Stimulated activated CD8-positive, alpha-beta memory T cell treated with anti-CD3 and anti-CD28 coated beads, Interleukin-12 subunit alpha, Interleukin-12 subunit beta, amount 100 ng/mL, for 24 hours (primary cell): ENCODE measurements at regions not wholly inside any gene's neighbourhood (a gene's known extent, or its start where the extent isn't known, plus 50 kb on each side); places are given as distances from the start of the nearest gene placed in this dataset.

Experiments used
- DNase-seq: peaks from one replicate; pipeline ENCODE4 v3.0.0-alpha.2; 2020; ENCODE audit errors: extremely low read depth

- DNase-seq = no peak
Observed at GRCh38 chr1:13878021-13878420, 178.0 kb downstream of the PRDM2 start.

DNA sequence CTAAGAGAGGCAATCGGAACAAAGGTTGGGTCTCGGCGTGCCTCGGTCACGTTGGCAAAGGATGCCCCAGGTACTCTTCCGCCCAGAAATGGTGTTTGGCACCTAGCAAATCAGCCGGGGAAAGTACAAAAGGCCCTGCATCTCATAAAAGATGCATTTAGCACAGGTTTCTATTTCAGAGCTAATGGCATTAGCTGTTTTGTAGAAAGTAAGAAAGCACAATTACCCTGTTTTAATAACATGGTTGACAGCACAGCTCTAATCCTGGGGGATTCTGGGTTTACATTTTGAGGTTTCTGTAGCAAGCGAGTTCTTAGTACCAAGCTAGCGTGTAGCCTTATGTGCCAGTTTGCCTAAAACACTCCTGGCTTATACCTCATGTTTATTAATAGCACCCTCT lies 178.5 kb downstream of the PRDM2 start:
- no peak for DNase-seq

DNA sequence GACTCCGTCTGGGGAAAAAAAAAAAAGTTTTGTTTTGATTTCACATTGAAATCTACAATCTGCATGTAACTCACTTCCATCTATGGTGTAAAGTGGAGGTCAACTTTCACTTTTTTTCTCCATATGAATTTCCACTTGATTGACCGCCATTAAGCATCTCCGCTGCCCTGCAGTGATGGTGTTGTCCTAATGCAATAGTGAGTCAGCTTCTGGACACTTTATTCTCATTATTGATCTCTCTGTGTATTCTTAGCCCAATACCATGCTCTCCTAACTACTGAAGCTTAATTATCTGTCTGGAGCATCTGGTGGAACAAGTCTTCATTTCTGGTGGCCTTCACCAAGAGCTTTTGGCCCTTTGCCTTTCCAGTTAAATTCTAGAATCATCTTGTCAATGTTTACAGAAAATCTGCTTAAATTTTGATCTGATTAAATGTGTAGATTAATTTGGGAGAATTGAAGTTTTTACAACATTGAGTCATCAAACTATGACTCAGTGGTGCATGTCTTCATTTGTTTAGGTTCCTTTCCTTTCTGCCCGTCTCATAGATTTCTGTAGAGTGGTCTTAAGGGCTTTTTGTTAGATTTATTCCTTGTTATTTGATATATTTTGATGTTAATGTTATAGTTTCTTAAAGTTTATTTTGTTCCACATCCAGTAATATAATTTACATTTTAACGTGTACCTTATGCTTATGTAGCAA lies 181.5 kb downstream of the PRDM2 start:
- DNase-seq = no peak

GRCh38 chr1:13888351-13888986 lies 188.5 kb downstream of the PRDM2 start:
- no peak for DNase-seq

GRCh38 chr1:13889495-13889894 lies 189.5 kb downstream of the PRDM2 start:
- DNase-seq = no peak

DNA sequence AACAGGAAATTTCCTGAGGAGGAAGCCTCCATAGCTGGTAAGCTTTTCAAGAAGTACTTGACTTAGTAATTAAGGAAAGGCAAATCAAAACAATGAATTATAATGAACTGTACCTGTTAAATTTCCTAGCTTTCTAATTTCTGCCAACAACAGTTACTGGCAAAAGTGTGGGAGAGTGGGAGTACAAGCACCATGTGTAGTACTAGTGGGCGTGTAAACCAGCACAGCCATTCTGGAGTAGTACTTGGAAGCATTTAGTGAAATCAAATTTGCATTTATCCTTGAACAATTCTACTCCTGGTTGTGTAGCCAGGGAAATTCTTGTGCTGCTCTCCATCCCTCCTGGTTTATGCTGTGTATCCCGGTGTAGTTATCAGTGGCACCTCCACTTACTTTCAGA lies 190.8 kb downstream of the PRDM2 start:
- no peak for DNase-seq

DNA sequence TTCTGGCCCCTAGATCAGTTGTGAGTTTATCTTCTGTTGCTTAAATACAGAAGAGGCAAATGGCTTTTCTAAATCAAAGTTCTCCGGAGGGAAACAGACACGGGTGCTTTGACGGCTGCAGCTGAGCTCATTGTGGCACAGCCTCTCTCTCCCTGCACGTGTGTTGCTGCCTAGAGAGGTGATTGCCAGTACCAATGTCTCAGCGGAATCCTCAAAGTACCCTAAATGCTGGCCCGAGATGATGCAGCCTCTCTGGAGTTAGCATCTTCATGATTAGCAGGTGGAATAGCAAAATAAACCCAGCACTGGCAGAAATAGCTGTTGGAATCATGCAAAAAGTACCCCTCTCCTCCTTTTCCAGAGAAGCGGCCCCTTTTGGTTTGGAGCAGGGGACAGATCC lies 192.2 kb downstream of the PRDM2 start:
- no peak for DNase-seq

DNA sequence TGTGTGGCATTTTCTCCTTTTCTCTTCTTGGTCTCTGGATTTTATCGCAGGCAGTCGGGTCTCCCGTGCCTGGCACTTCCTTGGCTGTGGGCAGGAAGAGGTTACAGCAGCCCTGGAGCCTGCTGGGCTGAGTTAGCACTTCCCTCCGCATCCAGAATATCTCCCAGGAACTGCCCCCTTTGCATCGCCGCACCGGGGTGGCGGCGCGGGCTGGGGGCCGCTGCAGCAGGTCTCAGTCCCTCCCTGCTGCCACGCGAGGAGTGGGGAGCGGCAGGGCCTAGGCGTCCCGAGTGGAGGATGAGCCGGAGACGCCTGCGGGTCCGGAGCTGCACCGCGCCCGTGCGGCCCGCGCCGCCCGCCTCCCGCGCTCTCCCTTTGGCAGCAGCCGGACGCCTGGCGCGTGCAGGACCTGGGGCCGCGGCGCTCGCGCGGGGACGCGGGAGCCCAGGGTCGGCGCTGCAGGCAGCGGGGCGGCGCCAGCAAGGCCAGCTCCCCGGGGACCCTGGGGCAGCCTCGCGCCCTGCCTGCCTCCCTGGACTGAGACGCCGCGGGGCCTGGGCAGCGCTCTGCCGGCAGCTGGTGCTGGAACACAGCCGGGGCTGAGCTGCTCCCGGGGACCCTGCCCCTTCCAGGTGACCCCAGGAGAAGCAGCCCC lies 192.8 kb downstream of the PRDM2 start:
- no peak for DNase-seq

GRCh38 chr1:13893409-13893821 lies 193.4 kb downstream of the PRDM2 start:
- no peak for DNase-seq

DNA sequence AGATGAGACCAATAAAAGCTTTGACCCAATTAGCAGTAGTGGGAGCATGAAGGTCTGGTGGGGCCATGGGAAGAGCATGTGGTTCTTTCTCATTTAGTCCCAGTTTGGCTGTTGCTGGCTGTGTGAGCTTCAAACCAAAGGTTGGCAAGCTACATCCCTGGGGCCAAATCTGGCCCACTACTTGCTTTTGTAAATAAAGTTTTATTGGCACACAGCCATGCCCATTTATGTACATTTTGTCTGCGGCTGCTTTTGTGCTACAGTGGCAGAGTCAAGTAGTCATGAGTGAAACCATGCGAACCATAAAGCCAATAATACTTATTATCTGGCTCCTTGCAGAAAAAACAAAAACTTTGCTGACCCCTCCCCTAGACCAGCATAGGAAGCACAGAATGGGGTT lies 196.9 kb downstream of the PRDM2 start:
- DNase-seq = no peak

- no peak for DNase-seq
Observed at GRCh38 chr1:13898406-13898805, 198.4 kb downstream of the PRDM2 start.

- no peak for DNase-seq
Observed at GRCh38 chr1:13899856-13900255, 199.9 kb downstream of the PRDM2 start.

GRCh38 chr1:13900583-13900982 lies 200.6 kb downstream of the PRDM2 start:
- DNase-seq = no peak

GRCh38 chr1:13901039-13901438 lies 201.1 kb downstream of the PRDM2 start:
- no peak for DNase-seq

DNA sequence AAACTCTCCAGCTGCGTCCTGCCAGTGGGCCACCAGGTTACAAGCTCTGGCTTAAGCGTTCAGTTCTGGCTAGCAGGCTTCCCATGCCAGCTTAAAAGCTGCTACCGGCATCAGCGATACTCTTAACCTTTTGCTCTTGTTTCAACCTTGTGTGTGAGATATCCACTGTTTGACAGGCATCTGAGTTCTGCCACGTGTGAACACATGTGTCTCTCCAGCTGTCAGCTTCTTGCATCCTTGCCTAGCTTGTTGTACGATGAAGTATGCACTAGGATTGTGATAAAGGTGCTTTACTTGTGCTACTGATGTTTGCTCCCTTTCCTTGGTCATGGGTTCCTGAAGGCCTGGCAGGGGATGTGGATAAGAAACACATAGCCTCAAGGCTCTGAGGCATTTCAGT lies 201.6 kb downstream of the PRDM2 start:
- DNase-seq = no peak

GRCh38 chr1:13908128-13908527 lies 208.1 kb downstream of the PRDM2 start:
- DNase-seq = no peak

- no peak for DNase-seq
Observed at GRCh38 chr1:13911697-13912619, 212.0 kb downstream of the PRDM2 start.

GRCh38 chr1:13913396-13913795 lies 213.4 kb downstream of the PRDM2 start:
- no peak for DNase-seq

DNA sequence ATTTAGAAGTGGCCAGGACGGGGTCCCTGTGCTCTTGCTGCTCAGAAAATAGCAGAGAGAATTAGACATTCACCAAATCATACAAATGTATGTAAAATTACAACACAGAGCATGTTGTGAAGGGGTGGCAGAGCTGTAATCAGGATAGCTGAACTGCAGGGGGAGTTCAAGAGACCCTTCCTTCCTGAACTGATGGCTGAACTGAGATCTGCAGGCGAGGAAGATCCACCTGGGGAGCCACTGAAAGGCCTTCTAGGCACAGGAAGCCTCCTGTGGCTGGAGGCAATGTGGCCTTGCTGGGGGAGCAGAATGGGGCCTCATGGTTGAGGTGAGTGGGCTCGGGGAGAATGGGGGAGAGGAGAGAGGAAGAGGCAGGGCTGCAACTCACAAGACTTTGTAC lies 216.5 kb downstream of the PRDM2 start:
- DNase-seq = no peak

- DNase-seq = no peak
Observed at GRCh38 chr1:13917607-13918006, 217.6 kb downstream of the PRDM2 start.

DNA sequence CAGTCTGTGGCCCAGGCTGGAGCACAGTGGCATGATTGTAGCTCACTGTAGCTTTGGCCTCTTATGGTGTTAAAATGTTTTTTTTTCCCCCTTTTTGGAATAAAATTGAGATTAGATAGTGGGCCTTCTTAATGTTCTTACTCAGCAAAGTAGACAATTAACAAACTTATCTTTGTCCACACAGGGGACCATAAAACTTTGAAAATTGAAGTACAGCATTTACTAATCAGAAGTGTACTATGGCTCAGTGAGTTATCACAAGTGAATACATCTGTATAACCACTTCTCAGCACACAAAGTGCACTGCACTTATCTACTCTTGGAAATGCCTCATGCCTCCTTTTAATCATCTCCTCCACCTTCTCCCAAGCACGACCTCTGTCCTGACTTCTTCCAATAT lies 218.9 kb downstream of the PRDM2 start:
- no peak for DNase-seq

DNA sequence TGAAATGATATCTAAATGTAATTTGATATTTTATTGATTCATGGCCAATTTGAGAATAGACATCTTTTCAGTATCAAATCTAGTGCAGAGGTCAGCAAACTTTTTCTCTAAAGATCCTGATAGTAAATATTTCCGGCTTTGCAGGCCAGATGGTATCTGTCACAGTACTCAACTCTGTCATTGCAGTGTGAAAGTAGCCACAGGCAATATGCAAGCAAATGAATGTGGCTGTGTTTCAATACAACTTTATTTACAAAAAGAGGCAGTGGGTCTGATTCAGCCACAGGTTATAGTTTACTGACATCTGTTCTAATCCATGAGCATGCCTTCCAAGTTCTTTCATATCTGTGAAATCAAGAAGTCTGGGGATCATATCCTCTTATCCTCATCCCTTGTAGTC lies 221.2 kb downstream of the PRDM2 start:
- DNase-seq = no peak
